NK-92 treated with Interleukin-12 subunit alpha and Interleukin-12 subunit beta, amount 100 ng/mL, for 24 hours (cell line): ENCODE measurements at regions not wholly inside any gene's neighbourhood (a gene's known extent, or its start where the extent isn't known, plus 50 kb on each side); places are given as distances from the start of the nearest gene placed in this dataset.

Source experiments
- DNase-seq: peaks from one replicate; lab custom pipeline; 2025; lab: John Stamatoyannopoulos, UW

GRCh38 chr2:163541943-163542342 lies 193.9 kb downstream of the FIGN start:
- DNase-seq = no peak

GRCh38 chr2:163541495-163541894 lies 194.3 kb downstream of the FIGN start:
- DNase-seq = no peak

GRCh38 chr2:163528640-163529217 lies 207.1 kb downstream of the FIGN start:
- DNase-seq = no peak

GRCh38 chr2:163527381-163527780 lies 208.4 kb downstream of the FIGN start:
- DNase-seq = no peak

DNA sequence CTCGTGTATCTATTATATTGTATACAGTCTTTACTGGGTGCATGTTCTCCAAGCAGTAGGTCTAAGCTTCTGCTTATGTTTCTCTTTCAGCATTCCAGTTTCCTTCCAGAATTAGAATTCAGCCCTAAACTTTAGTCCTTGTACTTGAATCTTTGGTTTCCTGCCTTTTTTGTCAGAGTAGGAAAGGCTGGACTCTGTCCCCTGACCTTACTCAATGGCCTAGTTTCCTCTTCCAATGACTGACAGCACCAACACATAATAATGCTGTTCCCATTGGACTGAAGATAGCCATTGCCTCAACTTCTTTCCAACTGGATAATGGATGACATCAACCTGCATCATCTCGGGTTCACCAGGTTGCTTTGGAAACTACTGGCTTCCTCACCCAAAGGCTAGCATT lies 217.0 kb downstream of the FIGN start:
- DNase-seq = no peak

GRCh38 chr2:163515836-163516235 lies 220.0 kb downstream of the FIGN start:
- no peak for DNase-seq

GRCh38 chr2:163505281-163505680 lies 230.5 kb downstream of the FIGN start:
- no peak for DNase-seq

DNA sequence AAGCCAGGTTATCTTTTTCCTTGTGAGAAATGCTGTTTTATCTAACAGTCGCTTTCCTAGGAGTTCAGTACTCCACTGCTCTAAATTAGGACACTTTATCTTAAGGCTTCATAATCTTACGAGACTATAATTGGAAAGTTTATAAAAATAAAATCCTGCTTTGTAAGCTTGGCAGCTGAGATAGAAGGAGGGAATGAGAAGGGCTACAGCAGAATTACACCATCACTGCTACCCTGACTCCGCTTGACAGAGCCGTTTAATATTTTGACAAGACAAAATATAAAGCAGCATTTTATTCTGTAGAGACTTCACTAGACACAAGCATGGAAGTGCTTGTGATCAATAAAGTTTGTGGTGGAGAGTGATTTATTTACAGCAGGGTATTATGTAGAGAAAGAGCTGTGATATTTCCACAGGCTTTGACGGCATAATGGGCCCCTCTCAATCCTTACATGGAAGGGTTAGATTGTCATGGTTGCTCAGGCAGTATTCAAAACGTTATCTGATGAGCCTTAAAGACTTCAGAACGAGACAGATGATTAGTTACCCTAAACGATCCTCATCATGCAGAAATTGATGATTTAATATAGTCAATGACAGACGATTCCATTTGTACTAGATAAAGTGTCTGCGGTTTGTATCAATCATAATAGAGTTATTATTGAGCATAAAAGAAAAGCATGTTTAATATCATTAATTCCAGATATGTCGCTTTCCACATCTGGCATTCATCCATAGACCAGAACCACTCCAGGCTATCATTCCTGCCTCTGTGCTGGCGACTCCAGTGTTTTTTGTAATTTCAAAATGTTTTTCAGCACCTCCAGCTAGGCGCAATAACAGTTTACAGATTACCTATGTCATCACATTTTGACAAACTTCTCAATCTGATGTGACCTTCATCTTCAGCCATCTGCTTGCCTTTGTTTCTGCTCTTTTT lies 242.2 kb downstream of the FIGN start:
- no peak for DNase-seq

DNA sequence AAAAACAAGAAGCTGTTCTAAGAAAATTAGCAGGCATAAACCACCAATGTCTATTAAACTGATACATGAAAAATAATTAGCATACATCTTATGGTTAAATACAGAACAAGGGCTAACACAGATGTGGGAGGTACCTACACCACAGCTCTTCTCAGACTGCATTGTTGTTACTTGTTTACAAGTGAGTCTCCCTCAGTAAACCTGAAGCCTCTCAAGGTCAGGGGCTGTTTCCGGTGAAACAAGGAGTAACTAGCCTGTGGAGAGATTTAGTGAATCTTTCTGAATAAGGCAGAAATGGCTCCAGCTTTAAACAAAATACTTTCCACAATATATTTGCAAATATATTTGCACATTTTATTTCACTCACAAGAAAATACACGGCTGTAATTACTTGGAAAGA lies 244.0 kb downstream of the FIGN start:
- DNase-seq = no peak

DNA sequence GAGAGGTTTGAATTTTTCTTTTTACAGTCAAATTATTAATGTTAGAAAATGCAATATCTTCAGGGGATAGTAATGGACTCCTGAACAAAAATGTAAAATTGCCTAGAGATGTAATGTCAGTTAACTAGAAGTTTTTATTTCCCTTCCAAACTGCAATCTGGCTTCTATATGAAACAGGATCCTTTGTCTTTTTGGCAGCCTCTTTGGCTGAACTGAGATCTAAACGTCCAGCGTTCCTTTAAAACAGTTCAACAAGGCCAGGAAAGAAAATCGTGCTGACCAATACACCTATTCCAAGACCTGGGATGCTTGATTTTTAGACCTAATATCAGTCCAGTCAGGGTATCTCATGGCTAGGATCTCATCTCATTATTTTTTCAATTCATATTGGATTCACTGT lies 245.5 kb downstream of the FIGN start:
- DNase-seq = no peak

DNA sequence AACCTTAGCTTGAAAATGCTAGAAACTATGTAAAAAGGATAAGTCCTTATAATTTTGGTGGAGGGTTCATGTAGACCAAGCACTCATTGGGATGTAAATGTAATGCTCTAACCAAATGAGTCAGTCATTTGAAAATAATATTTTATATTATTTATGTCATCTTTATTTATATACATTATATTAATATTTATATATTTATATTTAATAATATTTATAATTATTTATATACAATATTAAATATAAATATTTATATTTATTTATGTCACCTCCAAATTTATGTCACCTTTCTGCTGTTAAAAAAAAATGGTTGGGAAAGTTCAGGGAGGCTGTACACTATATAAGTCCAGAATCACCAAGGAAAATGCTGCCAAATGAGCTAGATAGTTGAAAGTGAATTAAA lies 254.3 kb downstream of the FIGN start:
- no peak for DNase-seq

- no peak for DNase-seq
Measured at GRCh38 chr2:163479599-163479998, 256.2 kb downstream of the FIGN start.

DNA sequence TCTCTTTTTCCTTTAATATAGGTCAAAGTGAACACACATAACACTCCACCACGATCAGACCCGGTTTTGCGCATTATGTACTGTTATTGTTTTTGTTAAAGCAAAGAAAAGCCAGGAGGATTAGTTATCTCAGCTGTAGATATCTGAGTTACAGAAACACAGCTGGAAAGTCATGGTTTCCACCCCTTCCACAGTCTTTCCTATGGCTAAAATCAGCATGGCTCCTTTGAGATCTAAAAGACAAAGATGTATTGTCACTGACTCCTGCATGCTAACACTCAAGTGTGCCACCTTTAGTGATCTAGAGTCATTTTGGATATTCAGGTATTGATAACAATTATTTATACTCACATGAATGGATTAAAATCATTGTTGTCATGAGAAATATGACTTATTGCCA lies 260.0 kb downstream of the FIGN start:
- DNase-seq = no peak

DNA sequence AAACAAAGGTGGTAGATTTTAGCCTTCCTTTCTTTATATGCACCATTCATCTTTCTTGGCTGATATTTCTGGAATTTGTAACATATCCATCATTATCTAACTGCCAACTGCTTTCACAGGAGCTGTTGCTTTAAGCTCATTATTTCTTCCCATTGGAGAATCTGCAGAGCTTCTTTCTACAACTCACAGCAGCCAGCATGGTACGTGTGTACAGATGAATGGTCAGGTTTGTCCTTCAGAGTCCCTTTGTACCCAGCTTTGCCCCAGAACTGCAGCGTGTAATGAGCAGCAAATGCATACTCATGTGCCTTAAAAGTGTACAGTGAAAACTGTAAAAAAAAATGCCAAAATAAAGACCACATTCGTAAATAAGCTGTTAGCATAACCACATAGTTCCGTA lies 260.9 kb downstream of the FIGN start:
- DNase-seq = no peak

DNA sequence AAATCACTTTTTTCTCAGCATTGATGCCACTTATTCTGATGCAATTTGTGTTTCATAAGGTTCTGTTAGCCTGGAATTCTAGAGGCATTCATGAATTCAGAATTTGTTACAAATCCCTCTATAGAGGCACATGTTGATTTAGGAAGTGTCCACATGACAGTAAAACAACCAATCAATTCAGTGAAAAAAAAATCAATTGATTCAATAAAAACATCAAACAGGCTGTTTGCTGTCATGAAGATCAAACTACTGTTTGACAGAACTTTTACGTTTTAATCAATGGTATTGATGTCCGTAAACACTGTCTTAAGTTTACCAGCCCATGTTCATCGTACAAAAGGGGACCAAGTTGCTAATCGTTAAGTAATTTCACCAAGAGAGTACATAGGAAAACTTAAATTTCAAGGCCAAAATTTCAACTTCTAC lies 261.5 kb downstream of the FIGN start:
- DNase-seq = no peak

GRCh38 chr2:163471947-163472346 lies 263.9 kb downstream of the FIGN start:
- DNase-seq = no peak

- no peak for DNase-seq
Measured at GRCh38 chr2:163469561-163469962, 266.2 kb downstream of the FIGN start.

- DNase-seq = no peak
Measured at GRCh38 chr2:163467251-163467630, 268.6 kb downstream of the FIGN start.

- DNase-seq = no peak
Measured at GRCh38 chr2:163466331-163467250, 269.2 kb downstream of the FIGN start.

- DNase-seq = no peak
Measured at GRCh38 chr2:163465440-163465839, 270.4 kb downstream of the FIGN start.

DNA sequence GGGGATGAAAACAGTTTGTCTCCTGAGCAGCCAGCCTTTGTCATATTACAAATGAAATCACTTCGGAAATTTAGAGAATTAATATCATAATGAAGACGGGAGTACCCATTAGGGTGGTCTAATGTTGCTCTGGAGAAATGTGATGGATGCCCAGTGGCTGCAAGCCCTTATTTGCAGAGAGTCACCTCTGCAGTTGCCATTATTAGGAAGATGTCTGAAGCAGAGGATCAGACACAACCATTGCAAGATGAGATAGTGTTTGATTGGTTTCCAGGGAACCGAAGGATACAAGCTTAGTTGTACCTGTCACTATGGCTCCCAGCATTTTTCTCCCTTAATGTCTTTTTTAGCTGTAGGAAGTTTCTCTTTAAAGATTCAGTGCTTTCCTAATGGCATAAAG lies 272.4 kb downstream of the FIGN start:
- no peak for DNase-seq

GRCh38 chr2:163462993-163463392 lies 272.8 kb downstream of the FIGN start:
- DNase-seq = no peak

GRCh38 chr2:163459986-163460385 lies 275.8 kb downstream of the FIGN start:
- DNase-seq = no peak
